WTC11 (cell line): ENCODE measurements at regions not wholly inside any gene's neighbourhood (a gene's known extent, or its start where the extent isn't known, plus 50 kb on each side); places are given as distances from the start of the nearest gene placed in this dataset.

Source experiments
- ATAC-seq: fragments of 200-7000 bp; cut with Tn5 transposase; 2 replicates; pipeline ENCODE4 v1.10.0; 2021; ENCODE audit warnings: mild to moderate bottlenecking, moderate library complexity
- CTCF ChIA-PET: fragments of 300-600 bp; sonication (Branson Sonifier 250); formaldehyde crosslinking; loops from one replicate; lab custom pipeline; 2021; ENCODE audit warnings: antibody characterized with exemption; lab: Charles Lee
- POLR2A ChIA-PET: fragments of 350-600 bp; sonication (Branson Sonifier 250); formaldehyde crosslinking; loops from one replicate; lab custom pipeline; 2021; ENCODE audit warnings: antibody characterized with exemption; lab: Charles Lee
- DNase-seq: peaks from one replicate; pipeline ENCODE4 v3.0.0; 2021; ENCODE audit warnings: low spot score
- H3K27ac Mint-ChIP-seq: 2 replicates; pipeline ENCODE4 v1.8.0; 2021; ENCODE audit warnings: mixed read lengths
- H3K27me3 Mint-ChIP-seq: 2 replicates; pipeline ENCODE4 v1.8.0; 2021; ENCODE audit warnings: low read depth, mild to moderate bottlenecking, moderate library complexity, mixed read lengths
- H3K36me3 Mint-ChIP-seq: 2 replicates; pipeline ENCODE4 v1.8.0; 2021; ENCODE audit warnings: mixed read lengths
- H3K4me1 Mint-ChIP-seq: 2 replicates; pipeline ENCODE4 v1.8.0; 2022; ENCODE audit warnings: mixed read lengths
- H3K4me3 Mint-ChIP-seq: 2 replicates; pipeline ENCODE4 v1.8.0; 2021; ENCODE audit warnings: mild to moderate bottlenecking, moderate library complexity, mixed read lengths
- H3K9me3 Mint-ChIP-seq: 2 replicates; pipeline ENCODE4 v1.8.0; 2021; ENCODE audit warnings: mixed read lengths
- AFF4 ChIP-seq: sonication (generic); formaldehyde crosslinking; IDR thresholded peaks from 2 replicates; pipeline ENCODE4 v1.8.1; 2023; ENCODE audit warnings: mild to moderate bottlenecking, missing genetic modification reagents, borderline replicate concordance
- AR ChIP-seq: fragments of 250-450 bp; sonication (Bioruptor Pico); IDR thresholded peaks from 2 replicates; pipeline ENCODE4 v1.9.0; 2021; ENCODE audit warnings: mild to moderate bottlenecking
- E2F4 ChIP-seq: sonication (generic); formaldehyde crosslinking; IDR thresholded peaks from 2 replicates; pipeline ENCODE4 v1.8.1; 2022; ENCODE audit warnings: low read depth, mild to moderate bottlenecking, moderate library complexity, missing genetic modification reagents, borderline replicate concordance
- E2F5 ChIP-seq: sonication (generic); formaldehyde crosslinking; IDR thresholded peaks from 2 replicates; pipeline ENCODE4 v1.8.1; 2022; ENCODE audit warnings: mild to moderate bottlenecking, moderate library complexity, missing genetic modification reagents
- ELF4 ChIP-seq: sonication (generic); formaldehyde crosslinking; IDR thresholded peaks from 2 replicates; pipeline ENCODE4 v1.8.1; 2022; ENCODE audit warnings: low read depth, mild to moderate bottlenecking, moderate library complexity, missing genetic modification reagents
- EMX1 ChIP-seq: fragments of 250-450 bp; sonication (Bioruptor Pico); IDR thresholded peaks from 2 replicates; pipeline ENCODE4 v1.8.0; 2021; ENCODE audit warnings: mild to moderate bottlenecking
- GTF2I ChIP-seq: fragments of 250-450 bp; sonication (Bioruptor Pico); conservative IDR thresholded peaks from 2 replicates; pipeline ENCODE4 v1.4.0; 2021; ENCODE audit warnings: mild to moderate bottlenecking
- IRF2 ChIP-seq: sonication (generic); formaldehyde crosslinking; IDR thresholded peaks from 2 replicates; pipeline ENCODE4 v1.8.0; 2022; ENCODE audit warnings: low read depth, missing genetic modification reagents, borderline replicate concordance
- KAT7 ChIP-seq: sonication (generic); formaldehyde crosslinking; IDR thresholded peaks from 2 replicates; pipeline ENCODE4 v1.8.1; 2023; ENCODE audit warnings: missing genetic modification reagents, mild to moderate bottlenecking, borderline replicate concordance
- MLX ChIP-seq: sonication (generic); formaldehyde crosslinking; IDR thresholded peaks from 2 replicates; pipeline ENCODE4 v1.8.1; 2023; ENCODE audit warnings: mild to moderate bottlenecking, missing genetic modification reagents, moderate library complexity
- MYBL2 ChIP-seq: sonication (generic); formaldehyde crosslinking; IDR thresholded peaks from 2 replicates; pipeline ENCODE4 v1.8.1; 2023; ENCODE audit warnings: mild to moderate bottlenecking, moderate library complexity, missing genetic modification reagents
- NR2C2 ChIP-seq: sonication (generic); formaldehyde crosslinking; IDR thresholded peaks from 2 replicates; pipeline ENCODE4 v1.8.0; 2022; ENCODE audit warnings: mild to moderate bottlenecking, missing genetic modification reagents
- NR3C1 ChIP-seq: sonication (generic); formaldehyde crosslinking; conservative IDR thresholded peaks from 2 replicates; pipeline ENCODE4 v1.8.1; 2023; ENCODE audit warnings: low read depth, mild to moderate bottlenecking, missing genetic modification reagents
- SOX15 ChIP-seq: fragments of 250-450 bp; sonication (Bioruptor Pico); IDR thresholded peaks from 2 replicates; pipeline ENCODE4 v1.9.0; 2021; ENCODE audit warnings: mild to moderate bottlenecking
- TEAD4 ChIP-seq: sonication (generic); formaldehyde crosslinking; IDR thresholded peaks from 2 replicates; pipeline ENCODE4 v1.8.0; 2022; ENCODE audit warnings: mild to moderate bottlenecking, missing genetic modification reagents
- USF1 ChIP-seq: sonication (generic); formaldehyde crosslinking; IDR thresholded peaks from 2 replicates; pipeline ENCODE4 v1.8.0; 2022; ENCODE audit warnings: mild to moderate bottlenecking, missing genetic modification reagents
- ZNF219 ChIP-seq: sonication (generic); formaldehyde crosslinking; IDR thresholded peaks from 2 replicates; pipeline ENCODE4 v1.8.0; 2023; ENCODE audit warnings: missing genetic modification reagents, mild to moderate bottlenecking, borderline replicate concordance
- ZNF423 ChIP-seq: fragments of 250-450 bp; sonication (Bioruptor Pico); IDR thresholded peaks from 2 replicates; pipeline ENCODE4 v2.1.2; 2022; ENCODE audit warnings: mild to moderate bottlenecking, moderate library complexity
- ZNF671 ChIP-seq: fragments of 250-450 bp; sonication (Bioruptor Pico); IDR thresholded peaks from 2 replicates; pipeline ENCODE4 v1.8.0; 2021; ENCODE audit warnings: mild to moderate bottlenecking

GRCh38 chr7:68518060-68518459 lies 1080.2 kb upstream of the AUTS2 start:
- Mint-ChIP-seq H3K4me1 (no peaks in the 10 kb centered on the region), H3K4me3 (no peak overlapping the region), H3K27me3 (no peaks in the 10 kb centered on the region; the same call in 1 of the 2 replicates), H3K27ac (no peak overlapping the region), H3K36me3 (no peaks in the 10 kb centered on the region), H3K9me3 (peaks cover 5% of the 10 kb centered on the region; the same call in 1 of the 2 replicates)
- ATAC-seq (no peak), DNase-seq (no peak)
- POLR2A ChIA-PET, result interaction anchor here (0.5 to 0.7 kb wide), 2 partner anchors 149 to 912 kb away, joined by 3 to 4 read pairs; no protein-coding TSS in a partner anchor
- CTCF ChIA-PET, result no interaction called here
- TF ChIP-seq AR, result no peak

- H3K27me3 Mint-ChIP-seq, result no peaks in the 10 kb centered on the region; the same call in 1 of the 2 replicates
- CTCF ChIA-PET, result no interaction called here
- TF ChIP-seq KAT7 (CRISPR knock-in tag) (no peak), NR2C2 (no peak), EMX1 (no peak), E2F4 (CRISPR knock-in tag) (no peak), AFF4 (CRISPR knock-in tag) (no peak), E2F5 (no peak), ZNF423 (CRISPR knock-in tag) (no peak), USF1 (CRISPR knock-in tag) (no peak), MLX (no peak), ZNF219 (no peak), NR3C1 (CRISPR knock-in tag) (no peak), ZNF671 (CRISPR knock-in tag) (no peak), TEAD4 (no peak), MYBL2 (CRISPR knock-in tag) (no peak), GTF2I (no peak), SOX15 (CRISPR knock-in tag) (no peak), ELF4 (CRISPR knock-in tag) (no peak), IRF2 (CRISPR knock-in tag) (no peak)
- DNase-seq (no peak), ATAC-seq (no peak)
- H3K4me3 Mint-ChIP-seq, result no peak overlapping the region
- H3K9me3 Mint-ChIP-seq, result peaks cover 18% of the 10 kb centered on the region
- no peaks in the 10 kb centered on the region for H3K36me3 Mint-ChIP-seq
- no peaks in the 10 kb centered on the region for H3K4me1 Mint-ChIP-seq
- POLR2A ChIA-PET, result no interaction called here
- no peak overlapping the region for H3K27ac Mint-ChIP-seq
Measured at GRCh38 chr7:68524126-68524525, 1074.1 kb upstream of the AUTS2 start.
